K562 (cell line): ENCODE measurements at regions not wholly inside any gene's neighbourhood (a gene's known extent, or its start where the extent isn't known, plus 50 kb on each side); places are given as distances from the start of the nearest gene placed in this dataset.

Experiments
- ATAC-seq: fragments of 200-7000 bp; cut with Tn5 transposase; 3 replicates; pipeline ENCODE4 v1.9.1; 2020; ENCODE audit warnings: moderate library complexity
- BruUV-seq: library from RNA; stranded (reverse); fragments of 400-500 nt; replicated peaks from 2 replicates; lab custom pipeline; 2021; lab: Mats Ljungman, UMichigan
- CTCF ChIA-PET: fragments of 300-600 bp; formaldehyde crosslinking; extraction: SDS; loops from one replicate; lab custom pipeline; 2021; ENCODE audit warnings: low intra/inter-chr PET ratio; lab: Yijun Ruan, JAX
- POLR2A ChIA-PET: fragments of 300-600, 350-650 bp; sonication (Branson Sonifier 250); formaldehyde crosslinking; extraction: SDS; loops from one replicate; lab custom pipeline; 2021; ENCODE audit warnings: antibody characterized with exemption, inconsistent platforms; lab: Yijun Ruan, JAX
- DNase-seq, 4 experiments: peaks; one replicate each; pipeline versions ENCODE4 v3.0.0 to v3.0.0-alpha.2; 2011 to 2018; ENCODE audit warnings: low spot score in 3 of 4, mixed read lengths in 3 of 4; ENCODE audit errors: extremely low read depth in 1 of 4
- FAIRE-seq: peaks from 2 replicates; lab custom pipeline; 2011; peaks lifted over from hg19 to GRCh38; lab: Jason Lieb, UNC
- H2AFZ ChIP-seq: 2 replicates; pipeline ENCODE4 v1.6.0; 2011; ENCODE audit warnings: low read depth, low read length, control low read depth, inconsistent platforms
- H3K27ac ChIP-seq: fragments of 200-600 bp; 3 replicates; pipeline ENCODE4 v1.8.0; 2011; ENCODE audit warnings: low read depth, mild to moderate bottlenecking, control low read depth, inconsistent platforms, low read length, moderate library complexity, mixed read lengths; ENCODE audit errors: extremely low read depth
- H3K27me3 ChIP-seq, 2 experiments: fragments of 300-600 bp in 1 of 2; 2 replicates in 1 of 2; 3 replicates in 1 of 2; pipeline versions ENCODE4 v1.6.0 to v1.8.0; 2011; ENCODE audit warnings: inconsistent platforms in 2 of 2, low read length in 2 of 2, mild to moderate bottlenecking in 1 of 2, mixed read lengths in 1 of 2, moderate library complexity in 1 of 2; ENCODE audit not compliant: control insufficient read depth in 2 of 2, insufficient read depth in 2 of 2
- H3K36me3 ChIP-seq: fragments of 300-600 bp; 3 replicates; pipeline ENCODE4 v1.8.0; 2011; ENCODE audit warnings: mild to moderate bottlenecking, low read length, inconsistent platforms; ENCODE audit not compliant: control insufficient read depth, insufficient read depth
- H3K4me1 ChIP-seq, 2 experiments: fragments of 200-600 bp in 1 of 2; replicated peaks in 1 of 2; 2 replicates in 1 of 2; 3 replicates in 1 of 2; pipeline versions ENCODE4 v1.5.1 to v1.8.0; 2011; ENCODE audit warnings: inconsistent platforms in 2 of 2, low read length in 2 of 2, mild to moderate bottlenecking in 1 of 2, mixed read lengths in 1 of 2, moderate library complexity in 1 of 2; ENCODE audit not compliant: control insufficient read depth in 2 of 2, insufficient read depth in 2 of 2
- H3K4me2 ChIP-seq: 2 replicates; pipeline ENCODE4 v1.6.1; 2011; ENCODE audit warnings: low read length, control low read depth, inconsistent platforms, mixed read lengths; ENCODE audit not compliant: insufficient read depth
- H3K4me3 ChIP-seq: fragments of 200-600 bp; sonication (generic), shearing (Covaris generic); 2 replicates; pipeline ENCODE4 v1.5.1; 2016; ENCODE audit warnings: control low read depth, inconsistent platforms
- H3K79me2 ChIP-seq: fragments of 200-600 bp; 3 replicates; pipeline ENCODE4 v1.8.0; 2011; ENCODE audit warnings: low read length, inconsistent platforms; ENCODE audit not compliant: control insufficient read depth, insufficient read depth
- H3K9ac ChIP-seq, 2 experiments: 2 replicates each; pipeline versions ENCODE4 v1.6.0 to v1.6.1; 2011; ENCODE audit warnings: low read depth in 2 of 2, low read length in 2 of 2, control low read depth in 1 of 2, inconsistent platforms in 1 of 2, mild to moderate bottlenecking in 1 of 2, mixed read lengths in 1 of 2; ENCODE audit not compliant: insufficient read depth in 1 of 2
- H3K9me1 ChIP-seq: one replicate; pipeline ENCODE4 v1.6.0; 2011; ENCODE audit warnings: inconsistent platforms, mild to moderate bottlenecking, low read length, moderate library complexity; ENCODE audit not compliant: control insufficient read depth, insufficient read depth
- H3K9me3 ChIP-seq: replicated peaks from 2 replicates; pipeline ENCODE4 v1.5.1; 2011; ENCODE audit warnings: low read depth, low read length, inconsistent platforms; ENCODE audit not compliant: control insufficient read depth, insufficient read depth
- H4K20me1 ChIP-seq: replicated peaks from 2 replicates; pipeline ENCODE4 v1.6.1; 2011; ENCODE audit warnings: low read length, inconsistent platforms, mixed read lengths; ENCODE audit not compliant: control insufficient read depth, insufficient read depth
- E2F3 ChIP-seq: fragments of 250-450 bp; sonication (Bioruptor Pico); IDR thresholded peaks from 2 replicates; pipeline ENCODE4 v1.4.0; 2020; ENCODE audit warnings: mild to moderate bottlenecking
- IFI16 ChIP-seq: fragments of 250-450 bp; sonication (Bioruptor Pico); IDR thresholded peaks from 2 replicates; pipeline ENCODE4 v2.1.2; 2022; ENCODE audit warnings: mild to moderate bottlenecking, inconsistent platforms
- MAFF ChIP-seq: IDR thresholded peaks from 2 replicates; pipeline ENCODE4 v1.6.1; 2012; ENCODE audit warnings: low read length, improper control_type of control experiment
- MLX ChIP-seq, 2 experiments: fragments of 450-650 bp in 1 of 2; sonication (generic) in 1 of 2; formaldehyde crosslinking; conservative IDR thresholded peaks; 2 replicates each; pipeline versions ENCODE4 v1.4.0 to v1.8.1; 2020 to 2022; ENCODE audit warnings: mild to moderate bottlenecking in 1 of 2, missing genetic modification reagents in 1 of 2
- NR3C1 ChIP-seq: sonication (generic); formaldehyde crosslinking; IDR thresholded peaks from 2 replicates; pipeline ENCODE4 v1.8.1; 2022; ENCODE audit warnings: missing genetic modification reagents
- PBX2 ChIP-seq, 2 experiments: IDR thresholded peaks in 1 of 2; conservative IDR thresholded peaks in 1 of 2; 2 replicates each; pipeline ENCODE4 v1.6.1; 2016; ENCODE audit warnings: low read depth in 2 of 2, mild to moderate bottlenecking in 1 of 2, missing compliant biosample characterization in 1 of 2, missing genetic modification characterization in 1 of 2, moderate library complexity in 1 of 2
- TAF1 ChIP-seq: IDR thresholded peaks from 2 replicates; pipeline ENCODE4 v1.6.1; 2011; ENCODE audit warnings: mild to moderate bottlenecking, low read length, moderate library complexity; ENCODE audit not compliant: insufficient read depth, control insufficient read depth, severe bottlenecking; ENCODE audit errors: extremely low read depth
- U2AF1 ChIP-seq: fragments of 200-400 bp; formaldehyde crosslinking; optimal IDR thresholded peaks from 2 replicates; pipeline ENCODE3; 2017; ENCODE audit warnings: mild to moderate bottlenecking, low read depth, low read length, moderate library complexity
- ZNF280B ChIP-seq: fragments of 250-450 bp; sonication (Bioruptor Pico); IDR thresholded peaks from 2 replicates; pipeline ENCODE4 v1.5.1; 2021; ENCODE audit warnings: mild to moderate bottlenecking
- ZNF696 ChIP-seq: fragments of 250-450 bp; sonication (Bioruptor Pico); conservative IDR thresholded peaks from 2 replicates; pipeline ENCODE4 v1.4.0; 2020; ENCODE audit warnings: mild to moderate bottlenecking, moderate library complexity
- ZNF780A ChIP-seq: fragments of 250-450 bp; sonication (Bioruptor Pico); IDR thresholded peaks from 2 replicates; pipeline ENCODE4 v1.5.0; 2021; ENCODE audit warnings: mild to moderate bottlenecking
- WGBS: fragments of 100-300 bp; shearing (Covaris generic); methylation state at CpG from one replicate; pipeline ENCODE4 v1.1.6; 2016; ENCODE audit warnings: low coverage, mixed read lengths; ENCODE audit not compliant: insufficient coverage; ENCODE audit errors: missing lambda C conversion rate; 5-methylcytosine and 5-hydroxymethylcytosine counted together
- in situ Hi-C: fragments of 300-500 bp; cut with MboI; formaldehyde crosslinking; loops from 4 replicates; pipeline ENCODE4 v1.15.0; 2018; ENCODE audit warnings: inconsistent platforms, mixed read lengths
- intact Hi-C: fragments of 100-400 bp; cut with micrococcal nuclease; formaldehyde crosslinking; loops from 2 replicates; pipeline ENCODE4 v1.14.2; 2022

- BruUV-seq = no TSS peak
- intact Hi-C loops = no loop called here
Observed at GRCh38 chr10:33655921-33656320, 321.5 kb upstream of the NRP1 start.

More at GRCh38 chr10:33655921-33656320, 321.5 kb upstream of the NRP1 start:
- H3K4me1 ChIP-seq = no peaks in the 10 kb centered on the region
- H3K9me1 ChIP-seq = no peaks in the 10 kb centered on the region
- POLR2A ChIA-PET = interaction anchor here (0.6 kb wide), 1 partner anchor 90 kb away, joined by 3 read pairs; no protein-coding TSS in a partner anchor
- ATAC-seq (no peak), DNase-seq (no peak), FAIRE-seq (no peak)
- H2AFZ ChIP-seq = no peak overlapping the region
- no peaks in the 10 kb centered on the region for H3K27me3 ChIP-seq
- no peak overlapping the region for H3K4me3 ChIP-seq
- WGBS = 0% methylated on average over 3 of the region's 3 CpGs
- no peak for TF ChIP-seq IFI16 (CRISPR knock-in tag)
- no peak for TF ChIP-seq E2F3
- no peak for TF ChIP-seq U2AF1
- no peak for TF ChIP-seq MAFF
- TF ChIP-seq TAF1 = no peak
- TF ChIP-seq PBX2 (CRISPR knock-in tag; IDR thresholded peaks at IDR 0.05; ENCODE audit: low read depth) = no peak
- no peak for TF ChIP-seq PBX2 (tag; conservative IDR thresholded peaks at IDR 0.05; ENCODE audit: low read depth)
- TF ChIP-seq ZNF780A (CRISPR knock-in tag) = no peak
- TF ChIP-seq ZNF696 (CRISPR knock-in tag) = no peak
- TF ChIP-seq MLX (CRISPR knock-in tag; conservative IDR thresholded peaks at IDR 0.05) = no peak
- TF ChIP-seq NR3C1 (CRISPR knock-in tag) = no peak
- TF ChIP-seq ZNF280B (CRISPR knock-in tag) = no peak
- H3K9ac ChIP-seq = no peak overlapping the region
- H3K27ac ChIP-seq = no peak overlapping the region
- H3K9me3 ChIP-seq = no peaks in the 10 kb centered on the region
- in situ Hi-C loops = no loop called here
- H4K20me1 ChIP-seq = no peaks in the 10 kb centered on the region
- CTCF ChIA-PET = no interaction called here
- no peaks in the 10 kb centered on the region for H3K36me3 ChIP-seq
- no peaks in the 10 kb centered on the region for H3K79me2 ChIP-seq
- H3K4me2 ChIP-seq = no peak overlapping the region
